Bronchial epithelial cell (primary cell): ENCODE measurements at regions not wholly inside any gene's neighbourhood (a gene's known extent, or its start where the extent isn't known, plus 50 kb on each side); places are given as distances from the start of the nearest gene placed in this dataset.

Experiments
- DNase-seq: peaks from one replicate; pipeline ENCODE4 v3.0.0-alpha.2; 2010; ENCODE audit warnings: low read depth
- FAIRE-seq: peaks from 2 replicates; lab custom pipeline; 2011; peaks lifted over from hg19 to GRCh38; lab: Jason Lieb, UNC
- H3K27me3 ChIP-seq: 2 replicates; pipeline ENCODE4 v1.5.1; 2011; ENCODE audit warnings: low read length; ENCODE audit not compliant: control insufficient read depth, insufficient read depth
- H3K36me3 ChIP-seq: 2 replicates; pipeline ENCODE4 v1.5.1; 2011; ENCODE audit warnings: low read length; ENCODE audit not compliant: control insufficient read depth, insufficient read depth
- H3K4me3 ChIP-seq: 2 replicates; pipeline ENCODE4 v1.5.1; 2011; ENCODE audit warnings: mild to moderate bottlenecking, low read depth, low read length, control low read depth
- TF ChIP-seq, protein P1 (sequence below): IDR thresholded peaks from 2 replicates; pipeline ENCODE4 v1.5.1; 2011; ENCODE audit warnings: mild to moderate bottlenecking, moderate library complexity, low read length, control low read depth, inconsistent platforms; ENCODE audit not compliant: insufficient read depth, severe bottlenecking

DNA sequence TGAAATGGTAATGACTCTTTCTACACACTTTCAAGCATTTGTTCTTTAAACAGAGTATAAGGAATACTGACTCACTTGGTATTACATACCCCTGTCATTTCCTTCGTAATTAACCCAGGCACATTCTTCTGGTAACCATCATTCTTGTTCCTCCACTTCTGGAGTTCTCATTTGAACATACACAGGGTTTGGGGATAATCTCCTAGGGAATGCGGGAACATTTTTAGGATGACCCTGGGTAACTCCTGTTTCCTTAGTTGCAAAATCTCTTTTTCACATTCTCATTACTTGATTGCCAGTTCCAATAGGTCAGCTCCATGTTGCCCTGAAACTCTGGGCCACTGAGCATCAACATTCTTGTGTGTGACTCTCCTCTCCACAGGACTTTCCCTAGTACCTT is 51.5 kb upstream of the E2F3 start:
- no peak for FAIRE-seq
- H3K27me3 ChIP-seq, result no peaks in the 10 kb centered on the region
- H3K36me3 ChIP-seq, result no peaks in the 10 kb centered on the region
- TF ChIP-seq, protein P1, sequence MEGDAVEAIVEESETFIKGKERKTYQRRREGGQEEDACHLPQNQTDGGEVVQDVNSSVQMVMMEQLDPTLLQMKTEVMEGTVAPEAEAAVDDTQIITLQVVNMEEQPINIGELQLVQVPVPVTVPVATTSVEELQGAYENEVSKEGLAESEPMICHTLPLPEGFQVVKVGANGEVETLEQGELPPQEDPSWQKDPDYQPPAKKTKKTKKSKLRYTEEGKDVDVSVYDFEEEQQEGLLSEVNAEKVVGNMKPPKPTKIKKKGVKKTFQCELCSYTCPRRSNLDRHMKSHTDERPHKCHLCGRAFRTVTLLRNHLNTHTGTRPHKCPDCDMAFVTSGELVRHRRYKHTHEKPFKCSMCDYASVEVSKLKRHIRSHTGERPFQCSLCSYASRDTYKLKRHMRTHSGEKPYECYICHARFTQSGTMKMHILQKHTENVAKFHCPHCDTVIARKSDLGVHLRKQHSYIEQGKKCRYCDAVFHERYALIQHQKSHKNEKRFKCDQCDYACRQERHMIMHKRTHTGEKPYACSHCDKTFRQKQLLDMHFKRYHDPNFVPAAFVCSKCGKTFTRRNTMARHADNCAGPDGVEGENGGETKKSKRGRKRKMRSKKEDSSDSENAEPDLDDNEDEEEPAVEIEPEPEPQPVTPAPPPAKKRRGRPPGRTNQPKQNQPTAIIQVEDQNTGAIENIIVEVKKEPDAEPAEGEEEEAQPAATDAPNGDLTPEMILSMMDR, result no peak
- no peak overlapping the region for H3K4me3 ChIP-seq
- peak; percentile 44 for DNase-seq

DNA sequence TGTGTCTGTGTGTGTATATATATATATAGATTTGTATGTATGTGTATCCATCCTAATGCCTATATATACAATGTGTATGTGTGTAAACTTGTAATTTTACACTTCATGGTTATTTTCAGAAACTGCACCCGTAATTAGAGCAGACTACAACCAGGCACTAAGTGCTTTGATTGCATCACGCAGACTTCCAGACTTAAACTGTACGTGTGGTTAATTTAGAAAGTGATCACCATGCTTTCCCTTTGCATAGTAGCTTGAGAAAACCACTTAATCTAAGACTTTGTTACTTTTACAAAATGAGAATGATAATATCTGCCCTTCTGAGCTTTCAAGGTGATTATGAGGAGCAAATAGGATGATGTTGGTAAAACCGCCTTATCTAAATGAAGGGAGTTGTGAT is 50.1 kb upstream of the E2F3 start:
- no peak for FAIRE-seq
- TF ChIP-seq, protein P1, result no peak
- H3K4me3 ChIP-seq, result no peak overlapping the region
- no peaks in the 10 kb centered on the region for H3K36me3 ChIP-seq
- no peaks in the 10 kb centered on the region for H3K27me3 ChIP-seq
- DNase-seq, result no peak
